ENCODE measurements at regions not wholly inside any gene's neighbourhood (a gene's known extent, or its start where the extent isn't known, plus 50 kb on each side); places are given as distances from the start of the nearest gene placed in this dataset.

GRCh38 chr4:156408749-156409148 lies 455.1 kb upstream of the CTSO start:
- ChIA-PET CTCF (interaction anchor here (1.1 kb wide), 2 partner anchors 10 to 13 kb away, joined by 3 to 4 read pairs; no protein-coding TSS in a partner anchor), POLR2A (no interaction called here)
- no peak for TF ChIP-seq CTCF (IDR thresholded peaks at IDR 0.05; ENCODE audit: control extremely low read depth, extremely low read depth, low read depth, missing control alignments)
- no peak for DNase-seq (ENCODE audit: extremely low spot score)

- TF ChIP-seq CTCF (IDR thresholded peaks at IDR 0.05; ENCODE audit: control extremely low read depth, extremely low read depth, low read depth, missing control alignments) = no peak
- DNase-seq (ENCODE audit: extremely low spot score) = no peak
- ChIA-PET CTCF (interaction anchor here (0.7 to 1.1 kb wide), 2 partner anchors 10 to 21 kb away, joined by 3 read pairs; no protein-coding TSS in a partner anchor), POLR2A (no interaction called here)
Observed at GRCh38 chr4:156401371-156401770, 447.7 kb upstream of the CTSO start.

- no peak for DNase-seq (ENCODE audit: extremely low spot score)
- CTCF ChIA-PET = interaction anchor here (1.3 kb wide), 1 partner anchor 9 kb away, joined by 3 read pairs; no protein-coding TSS in a partner anchor
- POLR2A ChIA-PET = no interaction called here
- TF ChIP-seq CTCF (IDR thresholded peaks at IDR 0.05; ENCODE audit: control extremely low read depth, extremely low read depth, low read depth, missing control alignments) = no peak
Observed at GRCh38 chr4:156396534-156396933, 442.9 kb upstream of the CTSO start.

GRCh38 chr4:156391325-156391653 lies 437.6 kb upstream of the CTSO start:
- ChIA-PET POLR2A (no interaction called here), CTCF (no interaction called here)
- no peak for DNase-seq (ENCODE audit: extremely low spot score)
- TF ChIP-seq CTCF (IDR thresholded peaks at IDR 0.05; ENCODE audit: control extremely low read depth, extremely low read depth, low read depth, missing control alignments) = no peak

- ChIA-PET POLR2A (no interaction called here), CTCF (interaction anchor here (1.0 kb wide), 1 partner anchor 8 kb away, joined by 3 read pairs; no protein-coding TSS in a partner anchor)
- DNase-seq (ENCODE audit: extremely low spot score) = no peak
- TF ChIP-seq CTCF (IDR thresholded peaks at IDR 0.05; ENCODE audit: control extremely low read depth, extremely low read depth, low read depth, missing control alignments) = no peak
Observed at GRCh38 chr4:156390599-156391324, 437.1 kb upstream of the CTSO start.

GRCh38 chr4:156388826-156389225 lies 435.2 kb upstream of the CTSO start:
- CTCF ChIA-PET = no interaction called here
- TF ChIP-seq CTCF (IDR thresholded peaks at IDR 0.05; ENCODE audit: control extremely low read depth, extremely low read depth, low read depth, missing control alignments) = no peak
- DNase-seq (ENCODE audit: extremely low spot score) = no peak
- POLR2A ChIA-PET = no interaction called here
